SH-SY5Y (cell line): ENCODE measurements at regions not wholly inside any gene's neighbourhood (a gene's known extent, or its start where the extent isn't known, plus 50 kb on each side); places are given as distances from the start of the nearest gene placed in this dataset.

Source experiments
- GATA2 ChIP-seq: IDR thresholded peaks from 2 replicates; pipeline ENCODE4 v1.6.1; 2011; ENCODE audit warnings: mild to moderate bottlenecking, low read depth, low read length
- GATA3 ChIP-seq: IDR thresholded peaks from 2 replicates; pipeline ENCODE4 v1.6.1; 2011; ENCODE audit warnings: low read depth, mild to moderate bottlenecking, low read length, moderate library complexity

DNA sequence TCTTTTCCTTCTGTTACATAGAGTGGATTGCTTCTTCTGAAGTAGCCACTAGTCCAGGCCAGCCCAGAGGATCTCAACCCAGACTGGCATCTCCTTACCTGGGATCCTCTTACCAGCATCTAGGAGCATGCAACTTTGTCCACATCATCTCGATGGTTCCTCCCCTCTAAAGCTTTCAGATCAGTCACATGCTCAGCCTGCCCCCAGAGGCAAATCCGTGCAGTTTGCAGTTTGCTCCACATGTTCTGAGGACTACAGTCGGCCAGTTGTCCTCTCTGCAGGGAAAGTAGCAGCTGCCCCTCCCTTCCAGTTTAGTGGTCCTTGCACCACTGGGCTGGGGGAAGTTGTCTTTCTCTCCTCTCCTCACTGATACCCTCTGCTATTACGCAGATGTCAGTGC lies 259.8 kb upstream of the APCDD1 start:
- no peak for TF ChIP-seq GATA2
- TF ChIP-seq GATA3: no peak

GRCh38 chr18:10195529-10195928 lies 258.9 kb upstream of the APCDD1 start:
- no peak for TF ChIP-seq GATA2
- no peak for TF ChIP-seq GATA3

DNA sequence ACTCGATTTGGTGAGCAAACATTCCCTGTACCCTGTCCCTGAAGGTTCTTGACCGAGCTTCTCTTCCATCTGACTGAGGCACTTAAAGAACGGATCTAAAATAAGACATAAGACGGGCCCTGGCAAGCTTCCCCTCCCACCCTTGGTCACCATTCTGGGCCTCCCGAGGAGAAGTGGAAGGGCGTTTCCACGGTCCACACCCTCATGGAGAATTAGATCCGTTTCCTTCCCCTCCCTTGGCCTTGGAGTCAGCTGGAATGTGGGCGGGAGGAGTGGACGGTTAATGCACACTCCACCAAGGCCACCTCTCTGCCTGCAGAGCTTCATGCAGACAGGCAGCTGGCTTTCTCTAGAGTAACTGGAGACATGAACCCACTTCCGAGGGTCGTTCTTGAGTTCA lies 257.3 kb upstream of the APCDD1 start:
- TF ChIP-seq GATA3 (no peak), GATA2 (no peak)

- TF ChIP-seq GATA3 (no peak), GATA2 (no peak)
Measured at GRCh38 chr18:10201226-10201625, 253.2 kb upstream of the APCDD1 start.

DNA sequence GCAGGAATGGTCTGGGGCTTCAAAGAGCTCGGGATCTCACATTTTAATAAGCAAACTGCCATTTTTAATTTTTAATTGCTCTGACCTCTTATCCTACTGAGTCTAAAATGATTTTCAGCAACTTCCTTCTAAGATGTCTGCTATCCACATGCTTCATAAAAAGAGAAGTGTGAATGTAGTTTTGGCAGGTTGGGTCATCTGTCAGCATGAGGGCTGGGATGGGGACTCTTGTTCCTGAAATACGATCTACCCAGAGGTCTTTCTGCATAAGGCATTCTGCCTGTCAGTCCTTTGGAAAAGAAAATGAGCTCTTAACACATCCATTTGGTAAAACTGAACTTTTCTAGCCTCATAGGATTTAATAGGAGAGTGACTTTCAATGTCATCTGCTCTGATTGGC lies 252.8 kb upstream of the APCDD1 start:
- TF ChIP-seq GATA2 (no peak), GATA3 (no peak)

GRCh38 chr18:10202845-10203321 lies 251.6 kb upstream of the APCDD1 start:
- TF ChIP-seq GATA3 (no peak), GATA2 (no peak)

DNA sequence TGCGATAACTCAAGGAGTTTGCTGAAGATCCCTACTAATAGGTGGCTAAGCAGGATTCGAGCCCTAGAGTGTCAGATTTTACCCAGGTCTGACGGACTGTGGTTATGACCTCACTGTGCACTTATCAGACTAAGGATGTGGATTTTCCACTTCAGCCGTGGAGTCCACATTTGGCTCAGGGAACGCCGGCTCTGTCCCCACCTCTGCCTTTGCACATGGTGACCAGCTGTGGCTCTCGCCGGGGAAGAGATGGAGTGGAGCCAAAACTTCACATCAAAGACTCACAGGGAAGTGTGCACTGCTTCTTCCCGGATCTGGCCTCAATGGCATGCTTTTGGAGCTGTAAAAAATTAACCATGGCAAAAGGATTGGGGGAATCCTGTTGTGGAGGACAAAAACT lies 249.3 kb upstream of the APCDD1 start:
- TF ChIP-seq GATA2 (no peak), GATA3 (no peak)

DNA sequence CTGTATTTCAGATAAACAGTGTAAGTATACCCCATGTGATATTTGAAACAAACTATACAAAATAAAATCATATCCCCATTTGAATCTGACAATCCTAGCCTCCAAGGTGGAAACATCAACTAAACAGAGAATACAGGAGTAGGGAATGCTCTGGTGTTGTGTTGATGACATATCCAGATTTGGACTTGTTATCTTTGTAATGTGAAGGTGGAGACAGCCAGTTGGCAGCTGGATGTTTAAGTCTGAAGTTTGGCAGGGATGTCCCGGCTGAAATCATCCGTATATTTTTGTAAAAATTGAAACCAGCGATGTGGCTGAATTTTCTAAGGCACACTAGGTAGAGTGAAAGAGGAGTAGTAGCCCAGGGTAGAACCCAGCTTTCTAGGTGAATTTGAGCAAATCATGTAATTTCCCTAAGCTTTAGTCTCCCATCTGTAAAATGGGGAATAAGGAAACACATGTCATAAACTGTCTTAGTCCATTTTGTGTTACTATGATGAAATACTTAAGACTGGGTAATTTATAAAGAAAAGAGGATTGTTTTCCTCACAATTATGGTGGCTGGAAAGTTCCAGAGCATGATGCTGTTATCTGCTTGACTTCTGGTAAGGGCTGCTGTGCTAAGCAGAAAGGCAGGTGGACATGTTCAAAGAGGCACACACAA lies 246.6 kb upstream of the APCDD1 start:
- TF ChIP-seq GATA3: no peak
- TF ChIP-seq GATA2: no peak

GRCh38 chr18:10209302-10209701 lies 245.1 kb upstream of the APCDD1 start:
- TF ChIP-seq GATA3 (no peak), GATA2 (no peak)

DNA sequence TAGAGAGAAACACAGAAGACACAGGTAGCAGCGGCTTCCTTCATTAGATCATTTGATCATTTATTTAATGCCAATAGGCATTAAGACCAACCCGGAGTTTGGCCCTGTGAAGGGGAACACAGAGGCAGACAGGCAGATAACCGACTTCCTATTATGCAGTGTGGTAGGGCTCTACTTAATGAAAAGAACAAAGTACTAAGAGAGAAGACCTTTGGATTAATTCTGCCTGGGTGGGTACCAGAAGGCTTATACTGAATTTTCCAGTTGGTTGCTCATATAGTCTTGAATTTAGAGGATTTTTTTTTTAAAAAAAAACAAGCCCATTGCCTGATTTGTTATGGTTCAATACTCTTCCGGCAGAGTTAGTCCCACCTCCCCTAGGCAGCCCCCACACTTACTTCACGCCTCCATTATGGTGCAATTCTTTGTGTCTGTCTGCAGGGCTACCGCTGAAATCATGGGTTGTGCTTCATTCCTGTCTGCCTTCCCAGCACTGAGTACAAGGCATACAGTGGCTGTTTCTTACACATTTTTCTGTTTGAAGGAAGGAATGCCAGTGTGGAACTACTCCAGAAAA lies 244.3 kb upstream of the APCDD1 start:
- TF ChIP-seq GATA3 (no peak), GATA2 (no peak)

DNA sequence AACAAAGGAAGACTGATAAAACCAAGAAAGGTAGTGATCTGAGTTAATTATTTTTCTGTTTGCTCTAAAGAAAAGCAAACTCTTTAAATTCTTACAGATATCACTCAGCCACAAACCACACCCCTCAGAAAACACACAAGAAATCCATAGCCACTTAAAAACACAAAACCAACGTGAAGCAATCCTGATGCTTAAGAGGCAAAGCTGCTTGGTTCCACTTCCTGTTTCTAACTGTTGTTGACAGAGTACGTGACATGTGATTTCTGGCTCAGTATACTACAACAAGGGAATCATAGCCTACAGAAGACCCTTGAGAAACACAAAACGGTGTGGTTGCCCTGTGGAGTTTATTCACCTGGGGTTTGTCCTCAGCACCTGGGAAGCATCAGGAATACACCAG lies 240.9 kb upstream of the APCDD1 start:
- TF ChIP-seq GATA3 (no peak), GATA2 (no peak)

DNA sequence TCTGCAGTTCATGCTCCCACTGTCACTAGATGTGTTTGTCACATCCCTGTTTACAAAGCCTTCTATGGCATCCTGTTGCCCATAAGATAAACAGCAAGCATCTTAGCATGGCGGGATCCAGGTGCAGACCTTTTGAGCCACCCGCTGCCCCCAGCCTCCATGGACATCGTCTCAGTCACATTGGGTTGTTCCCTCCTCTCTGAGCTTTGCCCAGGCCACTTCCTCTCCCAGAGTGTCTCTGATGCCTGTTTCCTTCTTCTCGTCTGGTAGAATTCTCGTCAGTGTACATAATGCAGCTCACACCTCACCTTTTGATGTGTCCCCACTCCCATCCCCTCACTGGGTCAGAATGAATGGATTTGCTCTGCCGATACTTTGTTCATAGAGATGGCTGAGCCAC lies 239.0 kb upstream of the APCDD1 start:
- TF ChIP-seq GATA2 (no peak), GATA3 (no peak)

- TF ChIP-seq GATA2 (no peak), GATA3 (no peak)
Measured at GRCh38 chr18:10216791-10217190, 237.6 kb upstream of the APCDD1 start.

GRCh38 chr18:10217211-10217610 lies 237.2 kb upstream of the APCDD1 start:
- TF ChIP-seq GATA2: no peak
- TF ChIP-seq GATA3: no peak

- TF ChIP-seq GATA3 (no peak), GATA2 (no peak)
Measured at GRCh38 chr18:10225300-10225699, 229.1 kb upstream of the APCDD1 start.
